NCI-H82 treated with DMSO at 0.1 percent for 48 hours (cell line): ENCODE measurements at regions not wholly inside any gene's neighbourhood (a gene's known extent, or its start where the extent isn't known, plus 50 kb on each side); places are given as distances from the start of the nearest gene placed in this dataset.
"Not testable (repeated sequence)": the region's sequence is repeated elsewhere in the genome, so short reads cannot be mapped to it uniquely, and the experiment has no call there.

Source experiments
- DNase-seq: peaks from one replicate; lab custom pipeline; 2025; ENCODE audit not compliant: unreplicated experiment; lab: John Stamatoyannopoulos, UW

DNA sequence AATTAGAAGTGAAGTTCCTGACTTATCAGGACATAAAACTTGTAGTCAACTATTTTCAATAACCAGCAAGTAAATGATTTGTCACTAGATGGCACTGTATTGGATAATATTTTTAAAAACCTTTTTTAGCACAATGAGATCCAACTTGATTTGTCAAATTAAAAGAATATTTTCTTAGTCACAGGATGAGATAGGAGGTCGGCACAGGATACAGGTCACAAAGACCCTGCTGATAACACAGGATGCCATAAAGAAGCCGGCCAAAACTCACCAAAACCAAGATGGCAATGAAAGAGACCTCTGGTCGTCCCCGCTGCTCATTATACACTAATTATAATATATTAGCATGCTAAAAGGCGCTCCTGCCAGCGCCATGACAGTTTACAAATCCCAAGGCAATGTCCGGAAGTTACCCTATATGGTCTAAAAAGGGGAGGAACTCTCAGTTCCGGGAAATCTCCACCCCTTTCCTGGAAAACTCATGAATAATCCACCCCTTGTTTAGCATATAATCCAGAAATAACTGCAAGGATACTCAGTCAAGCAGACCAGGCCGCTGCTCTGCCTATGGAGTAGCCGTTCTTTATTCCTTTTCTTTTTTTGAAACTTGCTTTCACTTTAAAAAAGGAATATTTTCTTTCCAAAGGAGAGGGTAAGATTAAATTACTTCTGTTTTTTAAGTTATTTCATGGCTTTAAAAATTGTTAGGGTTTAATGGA, 255.7 kb upstream of the MKLN1 start:
- no peak for DNase-seq

DNA sequence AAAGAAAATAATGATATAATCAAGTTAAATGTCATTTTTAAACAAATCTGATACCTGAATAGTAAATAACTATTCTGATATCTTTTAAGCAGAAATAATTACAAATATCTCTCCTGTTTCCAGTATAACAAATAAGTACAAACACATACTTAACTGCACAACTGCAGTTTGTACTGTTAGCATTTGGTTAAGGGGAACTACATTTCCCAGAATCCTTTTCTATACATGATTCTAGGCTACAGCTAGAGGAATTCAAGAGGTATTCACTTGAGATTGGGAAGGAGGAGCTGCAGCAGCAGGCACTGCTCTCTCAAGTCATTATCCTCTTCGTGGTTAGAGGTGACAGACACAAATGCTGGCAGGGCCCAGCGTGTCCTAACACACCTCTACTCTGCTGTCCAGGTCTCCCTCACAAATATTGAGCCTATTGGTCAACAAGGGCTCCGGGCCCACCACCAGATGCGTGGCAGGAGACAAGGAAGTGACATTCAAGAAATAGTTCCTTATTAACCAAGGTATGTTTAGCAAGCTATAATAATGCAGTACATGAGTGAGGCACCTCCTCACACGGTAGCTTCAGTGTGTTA, 255.1 kb upstream of the MKLN1 start:
- no peak for DNase-seq

DNA sequence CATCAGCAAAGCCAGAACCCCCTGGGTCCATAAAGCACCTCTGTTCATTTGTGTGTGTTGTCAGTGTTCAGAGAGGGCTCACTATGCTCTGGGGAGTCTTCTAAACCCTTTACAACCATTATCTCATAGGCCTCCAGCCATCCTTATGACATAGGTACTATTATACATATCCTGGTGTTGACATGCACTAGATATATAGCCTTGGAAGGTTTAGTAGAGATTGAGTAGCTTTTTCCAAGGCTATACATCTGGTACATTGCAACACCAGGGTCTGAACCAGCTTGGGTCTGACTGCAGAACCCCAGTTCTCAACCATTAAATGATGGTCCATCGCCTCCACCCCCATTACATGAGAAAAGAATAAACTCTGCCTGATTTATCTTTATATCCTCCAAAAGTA, 253.6 kb upstream of the MKLN1 start:
- DNase-seq, result no peak

DNA sequence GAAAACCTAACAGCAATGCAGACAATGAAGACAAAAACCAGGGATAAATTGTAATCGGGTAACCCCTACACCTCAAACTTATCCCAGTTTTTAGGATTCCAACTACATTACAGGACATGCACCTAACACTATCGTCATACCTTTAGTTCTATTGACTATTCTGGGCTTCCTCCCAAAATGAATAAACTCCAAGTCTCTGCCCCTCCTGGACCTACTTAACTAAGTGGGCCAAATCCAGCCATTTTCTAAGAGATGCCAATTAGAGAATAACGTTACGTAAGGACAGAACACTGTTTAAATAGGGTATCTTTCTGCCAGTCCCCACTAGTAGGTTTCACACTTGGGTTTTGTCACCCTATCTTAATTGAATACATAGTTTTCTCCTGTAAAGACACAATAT, 253.1 kb upstream of the MKLN1 start:
- no peak for DNase-seq

- no peak for DNase-seq
These were observed 252.3 kb upstream of the MKLN1 start for GRCh38 chr7:131075406-131075805.

GRCh38 chr7:131076032-131076431, 251.6 kb upstream of the MKLN1 start:
- DNase-seq, result no peak

DNA sequence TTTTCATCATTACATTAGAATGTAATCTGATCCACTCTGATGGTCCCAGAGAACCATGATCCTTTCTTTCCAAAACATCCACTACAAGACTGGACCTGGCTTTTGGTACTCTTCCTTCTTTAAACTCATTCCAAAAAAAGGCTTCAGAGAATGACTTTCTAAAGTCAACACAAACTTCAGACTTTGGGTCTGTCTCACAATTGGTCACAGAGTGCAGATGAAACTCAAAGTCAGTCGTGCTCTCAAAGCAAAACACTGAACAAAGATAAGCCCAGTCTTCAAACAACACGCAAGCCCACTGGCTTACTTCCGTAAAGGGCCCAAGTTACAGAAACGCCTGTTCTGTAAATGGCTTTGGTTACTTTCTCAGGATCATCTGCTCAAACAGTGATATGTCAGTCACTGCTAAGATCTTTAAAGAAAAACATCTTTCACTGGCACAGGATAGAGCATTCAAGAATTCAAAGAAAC, 250.9 kb upstream of the MKLN1 start:
- DNase-seq, result no peak

DNA sequence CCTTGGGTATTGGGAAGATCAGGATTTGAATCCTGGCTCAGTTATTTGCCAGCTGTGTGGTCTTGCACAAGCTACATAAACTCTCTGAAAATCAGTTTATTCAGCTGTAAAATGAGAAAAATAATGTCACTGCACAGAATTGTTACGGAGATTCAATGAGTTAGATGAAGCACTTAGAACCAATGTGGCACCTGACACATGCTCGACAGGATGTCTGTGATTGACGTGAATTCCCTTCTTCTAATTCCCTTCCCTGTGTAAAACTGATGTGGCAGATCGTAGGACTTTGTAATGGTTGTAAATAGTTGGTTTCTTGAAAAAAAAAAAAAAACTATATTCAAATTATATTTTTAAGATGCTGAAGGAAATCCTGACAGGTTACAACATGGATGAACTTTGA, 249.9 kb upstream of the MKLN1 start:
- no peak for DNase-seq

DNA sequence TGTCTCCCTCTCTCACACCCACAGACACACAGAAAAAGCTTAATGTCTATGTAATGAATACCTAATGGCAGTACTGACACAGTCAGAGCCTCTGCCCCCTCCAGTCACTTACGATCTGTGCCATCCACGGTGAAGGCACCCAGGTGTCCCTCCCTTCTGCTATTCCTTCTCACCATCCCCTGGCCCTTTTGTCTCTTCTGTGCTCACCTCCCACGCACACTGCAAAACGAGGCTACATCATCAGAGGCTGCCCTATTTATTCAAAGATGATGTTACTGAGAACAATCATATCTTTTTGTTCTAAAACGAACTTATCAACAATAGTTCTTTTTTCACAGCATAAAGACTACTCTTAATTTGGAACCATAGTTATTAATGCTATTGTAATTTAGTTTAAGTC, 246.9 kb upstream of the MKLN1 start:
- DNase-seq, result no peak

GRCh38 chr7:131081308-131081707, 246.4 kb upstream of the MKLN1 start:
- no peak for DNase-seq

DNA sequence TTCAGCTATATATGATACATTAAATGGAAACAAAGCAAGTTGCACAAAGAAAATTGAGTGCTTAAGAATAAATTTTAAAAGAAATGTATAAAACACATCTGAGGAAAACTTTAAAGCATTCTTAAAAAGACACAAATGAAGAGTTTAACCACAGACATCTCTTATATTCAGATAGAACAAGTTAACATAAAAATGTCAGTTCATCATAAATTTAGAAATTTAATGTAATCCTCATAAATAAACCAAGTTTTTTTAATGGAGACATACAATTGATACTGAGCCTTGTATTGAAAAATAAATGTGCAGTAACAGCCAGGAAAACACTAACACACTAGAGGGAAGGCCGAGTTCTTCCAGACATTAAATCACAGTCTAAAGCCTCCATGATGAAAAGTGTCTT, 243.9 kb upstream of the MKLN1 start:
- no peak for DNase-seq

GRCh38 chr7:131084336-131084735, 243.3 kb upstream of the MKLN1 start:
- DNase-seq, result not testable (repeated sequence)

DNA sequence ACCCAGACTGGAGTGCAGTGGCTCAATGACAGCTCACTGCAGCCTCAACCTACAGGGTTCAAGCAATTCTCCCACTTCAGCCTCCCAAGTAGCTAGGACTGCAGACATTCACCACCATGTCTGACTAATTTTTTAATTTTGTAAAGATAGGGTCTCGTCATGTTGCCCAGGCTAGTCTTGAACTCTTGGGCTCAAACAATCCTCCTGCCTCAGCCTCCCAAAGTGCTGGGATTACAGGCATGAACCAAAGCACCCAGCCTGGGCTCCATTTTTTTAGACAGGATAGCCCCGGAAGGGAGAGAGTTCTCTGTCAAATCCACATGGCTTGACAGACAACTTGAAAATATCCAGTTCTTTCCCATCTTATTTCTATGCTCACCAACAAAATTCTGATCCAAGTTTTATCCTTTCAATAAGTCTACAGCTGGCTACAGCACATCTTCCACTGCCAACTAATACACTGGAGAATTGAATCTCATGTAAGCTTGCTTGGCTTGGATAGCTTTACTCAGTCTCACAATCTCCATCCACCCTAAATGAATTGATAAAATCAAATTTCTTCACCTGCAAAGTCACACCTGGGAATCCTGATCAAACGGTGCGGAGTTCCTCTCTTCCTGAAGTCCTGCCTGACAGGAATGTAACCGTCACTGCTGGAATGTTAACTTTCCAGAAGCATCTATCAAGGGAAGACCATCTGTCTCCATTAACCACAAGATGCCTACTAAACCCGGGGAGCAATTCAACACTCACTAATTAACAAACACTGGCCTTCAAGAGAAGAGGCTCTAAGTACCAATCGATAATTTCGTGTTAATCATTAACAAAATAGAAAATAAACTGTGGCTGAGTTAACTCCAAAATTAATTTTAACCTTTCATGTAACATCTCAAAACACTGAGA, 239.7 kb upstream of the MKLN1 start:
- no peak for DNase-seq

- no peak for DNase-seq
These were observed 237.5 kb upstream of the MKLN1 start for GRCh38 chr7:131090188-131090587.

DNA sequence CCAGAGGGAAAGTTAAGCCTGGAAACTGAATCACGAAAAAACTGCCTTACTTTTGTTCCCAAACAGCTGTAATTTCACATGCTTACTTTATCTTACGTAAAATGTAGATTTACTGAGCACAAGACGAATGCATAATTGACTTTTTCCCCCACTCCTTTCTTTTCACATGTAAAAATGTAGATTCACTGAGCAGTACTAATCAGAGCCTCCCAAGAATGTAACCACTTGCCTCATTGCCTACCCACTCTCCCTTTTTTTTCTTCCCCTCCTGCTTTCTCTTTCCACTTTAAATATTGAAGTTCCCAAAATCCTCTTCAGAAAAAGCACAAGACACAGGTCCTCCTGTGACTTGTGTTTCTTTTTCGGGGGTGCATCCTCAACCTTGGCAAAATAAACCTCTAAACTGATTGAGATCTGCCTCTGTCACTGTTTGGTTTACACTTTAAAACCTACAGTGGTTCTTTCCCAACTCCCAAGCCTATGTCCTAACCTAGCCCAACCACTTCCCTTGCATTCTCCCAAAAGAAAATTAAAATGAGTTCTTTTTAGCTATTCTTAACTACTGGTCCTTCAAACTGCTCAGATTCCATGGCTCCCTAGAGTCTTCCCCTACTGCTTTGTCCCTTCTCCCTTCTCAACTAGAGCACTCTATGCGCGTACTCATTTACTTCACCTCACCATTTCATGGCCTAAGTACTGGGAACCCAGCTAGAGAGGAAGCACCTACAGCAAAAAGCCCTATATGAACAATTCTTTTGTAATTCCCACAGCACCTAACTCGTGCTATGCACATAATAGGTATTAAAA, 236.6 kb upstream of the MKLN1 start:
- DNase-seq, result no peak

GRCh38 chr7:131094685-131095084, 233.0 kb upstream of the MKLN1 start:
- no peak for DNase-seq

DNA sequence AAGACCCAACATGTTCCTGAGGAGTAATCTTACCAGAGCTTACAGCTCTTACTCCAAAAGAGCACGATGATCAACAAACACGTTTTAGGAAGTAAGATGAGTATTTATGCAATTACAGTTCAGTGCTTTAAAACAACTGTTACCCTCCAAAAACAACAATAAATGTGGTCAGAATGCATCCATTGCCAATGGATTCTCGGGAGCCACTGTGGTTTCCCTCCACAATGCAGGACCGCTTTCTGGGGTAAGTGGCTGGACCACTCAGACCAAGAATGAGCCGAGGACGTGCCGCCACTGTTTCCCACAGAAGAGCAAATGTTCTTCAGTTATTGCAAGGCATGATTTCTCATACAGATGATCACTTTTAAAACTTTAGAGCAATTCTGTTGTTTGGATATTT, 232.3 kb upstream of the MKLN1 start:
- no peak for DNase-seq

DNA sequence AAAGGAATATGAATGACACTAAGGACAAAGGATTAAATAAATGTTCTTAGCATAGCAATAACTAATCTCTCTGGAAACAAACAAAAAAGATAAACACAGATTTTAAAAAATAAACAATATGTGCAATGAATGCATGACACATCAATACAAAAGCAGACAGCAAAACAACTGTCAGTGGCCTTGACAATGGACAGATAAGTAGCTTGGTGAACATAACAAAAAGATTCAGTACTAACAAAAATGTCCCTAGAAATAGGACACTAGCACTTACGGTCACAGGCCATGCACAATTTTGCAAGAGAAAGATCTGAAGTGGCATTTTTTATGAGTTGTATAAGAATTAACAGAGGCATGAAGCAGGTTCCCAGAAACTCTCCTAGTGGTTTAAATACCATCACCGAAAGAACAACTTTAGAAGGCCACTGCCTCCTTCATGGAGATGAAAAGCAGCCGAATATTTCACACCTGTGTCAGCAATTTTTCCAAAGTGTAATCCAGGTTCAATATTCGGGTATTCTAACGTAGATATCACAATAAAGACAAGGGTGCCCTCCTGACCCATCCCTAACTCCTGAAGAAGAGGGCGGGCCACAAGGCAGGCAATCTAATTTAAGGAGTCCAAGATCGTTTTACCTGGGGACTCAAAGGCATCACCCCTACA, 231.3 kb upstream of the MKLN1 start:
- DNase-seq, result no peak

DNA sequence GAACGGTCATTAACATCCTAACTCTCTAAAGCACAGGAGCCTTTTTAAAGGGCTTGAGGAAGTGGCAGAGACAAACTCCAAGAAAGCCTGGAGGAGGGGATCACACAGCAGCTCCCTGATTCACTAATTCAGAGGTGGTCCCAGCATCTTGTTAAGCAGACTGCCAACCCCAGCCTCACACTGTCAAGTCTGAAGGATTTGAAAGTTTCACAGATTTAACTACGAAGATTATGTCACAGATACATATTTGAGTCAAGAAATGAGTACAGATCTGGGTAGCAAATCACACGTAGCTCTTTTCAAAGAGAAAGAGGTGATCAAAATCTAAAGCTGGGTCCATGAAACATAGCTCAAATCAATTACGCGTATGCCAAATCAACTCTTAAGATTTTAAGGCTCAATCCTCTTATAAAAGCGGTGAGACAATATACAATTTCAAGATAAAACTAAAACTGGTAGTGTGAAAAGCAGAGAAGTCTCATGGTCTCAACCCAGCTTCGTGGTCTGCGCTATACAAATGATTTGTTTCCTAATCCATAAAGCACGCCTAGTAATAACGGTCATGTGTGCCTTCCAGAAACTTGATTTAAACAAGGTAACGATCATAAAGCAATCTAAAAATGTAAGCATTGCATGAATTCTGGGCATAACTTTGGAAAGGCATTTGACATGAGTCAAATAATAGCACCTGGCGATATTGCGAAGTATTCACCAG, 229.9 kb upstream of the MKLN1 start:
- no peak for DNase-seq

DNA sequence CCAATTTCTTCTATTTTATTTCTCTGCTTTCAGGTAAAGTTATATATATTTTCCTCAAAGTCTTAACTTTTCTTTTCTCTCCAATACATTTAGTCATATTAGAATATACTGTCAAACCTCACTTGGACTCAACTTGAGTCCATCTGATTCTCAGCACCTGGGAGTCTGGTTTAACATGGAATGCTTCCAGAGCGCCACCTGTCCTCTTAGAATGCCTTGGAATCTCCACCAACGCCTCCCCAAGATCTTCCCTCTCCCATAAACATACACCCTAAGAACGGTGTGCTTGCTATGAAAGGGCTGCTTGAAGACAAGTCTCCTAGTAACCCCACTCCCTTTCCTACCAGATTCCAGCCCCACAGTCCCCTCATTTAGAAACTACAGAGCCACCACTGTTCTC, 229.1 kb upstream of the MKLN1 start:
- DNase-seq, result no peak
